IMR-90 (cell line): ENCODE measurements at regions not wholly inside any gene's neighbourhood (a gene's known extent, or its start where the extent isn't known, plus 50 kb on each side); places are given as distances from the start of the nearest gene placed in this dataset.

Source experiments
- BHLHE40 ChIP-seq: fragments of 150-350 bp; IDR thresholded peaks from 2 replicates; pipeline ENCODE4 v1.6.1; 2016; ENCODE audit warnings: mild to moderate bottlenecking, low read depth, low read length
- CEBPB ChIP-seq: IDR thresholded peaks from 2 replicates; pipeline ENCODE4 v1.6.1; 2012; ENCODE audit warnings: low read depth, low read length, improper control_type of control experiment
- CHD1 ChIP-seq: IDR thresholded peaks from 2 replicates; pipeline ENCODE4 v1.6.1; 2012; ENCODE audit warnings: low read depth, low read length, improper control_type of control experiment
- ELK1 ChIP-seq: fragments of 150-350 bp; IDR thresholded peaks from 2 replicates; pipeline ENCODE4 v1.6.1; 2016; ENCODE audit warnings: low read depth, mild to moderate bottlenecking, low read length, moderate library complexity, borderline replicate concordance
- MAFK ChIP-seq: IDR thresholded peaks from 2 replicates; pipeline ENCODE4 v1.6.1; 2012; ENCODE audit warnings: low read depth, low read length, improper control_type of control experiment
- MXI1 ChIP-seq: IDR thresholded peaks from 2 replicates; pipeline ENCODE4 v1.6.1; 2012; ENCODE audit warnings: low read depth, mild to moderate bottlenecking, low read length, moderate library complexity, borderline replicate concordance
- NFE2L2 ChIP-seq: fragments of 150-350 bp; IDR thresholded peaks from 2 replicates; pipeline ENCODE4 v1.6.1; 2016; ENCODE audit warnings: low read depth, mild to moderate bottlenecking, low read length
- POLR2A ChIP-seq: IDR thresholded peaks from 2 replicates; pipeline ENCODE4 v1.6.1; 2012; ENCODE audit warnings: mild to moderate bottlenecking, low read depth, low read length
- RAD21 ChIP-seq: IDR thresholded peaks from 2 replicates; pipeline ENCODE4 v1.6.1; 2012; ENCODE audit warnings: low read length, improper control_type of control experiment
- TF ChIP-seq, protein P1 (sequence below): conservative IDR thresholded peaks from 2 replicates; pipeline ENCODE4 v1.5.1; 2012; ENCODE audit warnings: mild to moderate bottlenecking, low read depth, low read length, improper control_type of control experiment

DNA sequence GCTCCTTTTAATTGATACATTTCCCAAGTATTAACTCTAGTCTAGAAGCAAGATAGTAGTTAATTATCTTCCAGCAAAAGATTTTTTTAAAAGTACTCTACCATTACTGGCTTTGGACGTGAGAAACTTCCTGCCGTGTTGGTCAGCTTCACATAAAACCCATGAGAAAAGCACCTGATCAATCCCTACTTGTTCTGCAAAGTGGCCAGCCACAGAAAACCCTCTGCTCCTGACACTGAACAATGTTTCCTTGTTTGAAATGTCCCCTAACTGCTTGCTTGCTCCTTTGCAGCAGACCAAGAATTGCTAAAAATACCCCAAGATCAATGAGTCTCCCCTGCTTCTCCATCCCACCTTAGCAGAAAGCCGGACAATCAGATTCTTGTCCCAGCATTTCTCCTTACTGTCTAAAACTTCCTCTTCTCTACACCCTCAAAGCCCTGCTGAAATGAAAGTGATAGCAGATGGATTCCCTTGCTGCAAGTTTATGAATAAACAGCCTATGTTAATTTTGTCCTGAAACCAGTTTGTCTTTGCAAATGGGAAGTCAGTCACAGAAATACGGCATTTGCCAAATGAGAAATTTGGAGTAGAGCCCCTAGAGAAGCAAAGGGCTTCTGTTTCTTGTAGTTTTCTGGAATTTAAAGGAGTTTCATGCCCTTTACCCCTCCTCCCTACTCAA is 207.1 kb upstream of the ARHGAP20 start:
- TF ChIP-seq, protein P1, sequence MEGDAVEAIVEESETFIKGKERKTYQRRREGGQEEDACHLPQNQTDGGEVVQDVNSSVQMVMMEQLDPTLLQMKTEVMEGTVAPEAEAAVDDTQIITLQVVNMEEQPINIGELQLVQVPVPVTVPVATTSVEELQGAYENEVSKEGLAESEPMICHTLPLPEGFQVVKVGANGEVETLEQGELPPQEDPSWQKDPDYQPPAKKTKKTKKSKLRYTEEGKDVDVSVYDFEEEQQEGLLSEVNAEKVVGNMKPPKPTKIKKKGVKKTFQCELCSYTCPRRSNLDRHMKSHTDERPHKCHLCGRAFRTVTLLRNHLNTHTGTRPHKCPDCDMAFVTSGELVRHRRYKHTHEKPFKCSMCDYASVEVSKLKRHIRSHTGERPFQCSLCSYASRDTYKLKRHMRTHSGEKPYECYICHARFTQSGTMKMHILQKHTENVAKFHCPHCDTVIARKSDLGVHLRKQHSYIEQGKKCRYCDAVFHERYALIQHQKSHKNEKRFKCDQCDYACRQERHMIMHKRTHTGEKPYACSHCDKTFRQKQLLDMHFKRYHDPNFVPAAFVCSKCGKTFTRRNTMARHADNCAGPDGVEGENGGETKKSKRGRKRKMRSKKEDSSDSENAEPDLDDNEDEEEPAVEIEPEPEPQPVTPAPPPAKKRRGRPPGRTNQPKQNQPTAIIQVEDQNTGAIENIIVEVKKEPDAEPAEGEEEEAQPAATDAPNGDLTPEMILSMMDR: no peak
- TF ChIP-seq CHD1: no peak
- TF ChIP-seq POLR2A: no peak
- no peak for TF ChIP-seq NFE2L2
- TF ChIP-seq MXI1: no peak
- no peak for TF ChIP-seq MAFK
- no peak for TF ChIP-seq ELK1
- TF ChIP-seq CEBPB: no peak
- TF ChIP-seq BHLHE40: no peak
- TF ChIP-seq RAD21: no peak
